ENCODE measurements at regions not wholly inside any gene's neighbourhood (a gene's known extent, or its start where the extent isn't known, plus 50 kb on each side); places are given as distances from the start of the nearest gene placed in this dataset.

GRCh38 chr6:105545228-105545920, 142.5 kb upstream of the PREP start:
- TF ChIP-seq CTCF (IDR thresholded peaks at IDR 0.05) (no peak), POLR2A (IDR thresholded peaks at IDR 0.05) (no peak)

All from body of pancreas (tissue), 4 donors.